ENCODE measurements at regions not wholly inside any gene's neighbourhood (a gene's known extent, or its start where the extent isn't known, plus 50 kb on each side); places are given as distances from the start of the nearest gene placed in this dataset.

DNA sequence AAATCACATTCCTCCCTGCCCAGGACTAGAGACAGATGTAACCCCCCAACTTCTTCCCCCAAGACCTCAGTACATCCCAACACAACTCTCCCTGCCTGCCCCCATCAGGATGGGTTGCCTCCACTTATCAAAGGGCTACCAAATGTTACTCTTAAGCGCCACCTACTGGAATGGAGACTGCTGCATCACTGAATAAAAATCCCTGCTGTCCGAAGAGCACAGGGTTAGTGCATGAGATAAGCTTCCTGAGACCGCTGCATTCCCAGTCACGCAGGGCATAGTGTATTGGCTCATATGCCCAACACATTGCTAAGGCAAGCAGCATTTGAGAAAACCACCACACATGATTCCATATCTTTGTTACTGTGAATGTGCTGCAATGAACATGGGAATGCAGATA lies 544.5 kb downstream of the PPP4R3C start:
- TF ChIP-seq CTCF (IDR thresholded peaks at IDR 0.05 in 8 of 11, conservative IDR thresholded peaks at IDR 0.05 in 3 of 11) (no peak), POLR2A (IDR thresholded peaks at IDR 0.05) (no peak), POLR2AphosphoS5 (IDR thresholded peaks at IDR 0.05) (no peak)
